ENCODE measurements at regions not wholly inside any gene's neighbourhood (a gene's known extent, or its start where the extent isn't known, plus 50 kb on each side); places are given as distances from the start of the nearest gene placed in this dataset.

GRCh38 chr10:111732166-111732785, 451.3 kb downstream of the GPAM start:
- DNase-seq (ENCODE audit: low spot score), result no peak

DNA sequence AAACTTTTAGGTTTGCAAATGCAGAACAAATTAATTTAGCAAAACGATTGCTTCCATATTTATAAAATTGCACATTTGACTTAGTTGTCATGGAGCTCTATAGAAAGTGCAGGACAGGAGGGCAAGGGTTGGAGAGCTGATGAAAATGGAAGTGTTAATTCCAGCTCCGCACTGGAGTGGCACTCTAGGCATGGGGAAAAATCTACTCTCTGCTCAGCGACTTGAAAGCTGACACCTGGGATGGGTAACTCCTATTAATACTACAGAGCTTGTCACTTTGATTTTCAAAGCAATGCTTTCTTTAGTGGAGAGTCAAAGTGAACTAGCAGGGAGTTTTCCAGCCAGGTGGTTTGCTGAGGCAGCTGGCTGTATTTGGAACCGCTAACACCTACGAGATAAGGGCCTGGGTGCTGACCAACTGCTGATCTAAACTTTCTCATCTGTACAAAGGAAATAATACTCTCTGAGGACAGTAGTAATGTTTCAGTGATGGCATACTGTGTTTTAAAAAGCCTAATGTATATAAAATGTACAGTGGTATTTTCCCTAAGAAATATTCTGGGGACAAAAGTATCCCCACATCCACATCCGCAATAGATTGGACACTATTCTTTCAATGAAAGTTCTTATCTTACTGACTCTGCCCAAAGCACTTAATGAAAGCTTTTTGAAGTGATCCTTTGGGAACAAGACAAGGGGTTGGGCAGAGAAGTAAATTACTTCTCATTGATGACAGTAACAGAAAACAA, 444.3 kb downstream of the GPAM start:
- no peak for DNase-seq (ENCODE audit: low spot score)

- no peak for DNase-seq (ENCODE audit: low spot score)
These were observed 443.8 kb downstream of the GPAM start for GRCh38 chr10:111739874-111740139.

- no peak for DNase-seq (ENCODE audit: low spot score)
These were observed 437.6 kb downstream of the GPAM start for GRCh38 chr10:111745982-111746381.

DNA sequence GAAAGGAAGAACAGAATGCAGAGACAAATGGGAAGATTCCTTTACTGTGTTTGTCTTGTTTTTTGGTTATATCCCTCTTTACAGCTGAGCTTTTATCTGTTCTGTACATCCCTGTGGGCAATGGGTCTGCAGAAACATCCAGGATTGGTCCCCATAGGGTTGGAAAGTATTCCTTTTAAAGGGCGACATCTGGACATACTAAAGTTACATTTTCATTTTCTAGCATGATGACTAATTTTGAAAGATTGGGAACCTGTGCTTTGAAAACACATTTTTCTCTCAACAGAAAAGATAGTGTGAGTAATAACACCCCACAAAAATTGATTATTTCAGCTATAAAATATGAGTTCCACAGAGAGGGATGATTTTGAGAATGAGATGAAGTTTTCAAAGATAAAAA, 435.8 kb downstream of the GPAM start:
- no peak for DNase-seq (ENCODE audit: low spot score)

GRCh38 chr10:111748184-111748583, 435.4 kb downstream of the GPAM start:
- DNase-seq (ENCODE audit: low spot score), result no peak

DNA sequence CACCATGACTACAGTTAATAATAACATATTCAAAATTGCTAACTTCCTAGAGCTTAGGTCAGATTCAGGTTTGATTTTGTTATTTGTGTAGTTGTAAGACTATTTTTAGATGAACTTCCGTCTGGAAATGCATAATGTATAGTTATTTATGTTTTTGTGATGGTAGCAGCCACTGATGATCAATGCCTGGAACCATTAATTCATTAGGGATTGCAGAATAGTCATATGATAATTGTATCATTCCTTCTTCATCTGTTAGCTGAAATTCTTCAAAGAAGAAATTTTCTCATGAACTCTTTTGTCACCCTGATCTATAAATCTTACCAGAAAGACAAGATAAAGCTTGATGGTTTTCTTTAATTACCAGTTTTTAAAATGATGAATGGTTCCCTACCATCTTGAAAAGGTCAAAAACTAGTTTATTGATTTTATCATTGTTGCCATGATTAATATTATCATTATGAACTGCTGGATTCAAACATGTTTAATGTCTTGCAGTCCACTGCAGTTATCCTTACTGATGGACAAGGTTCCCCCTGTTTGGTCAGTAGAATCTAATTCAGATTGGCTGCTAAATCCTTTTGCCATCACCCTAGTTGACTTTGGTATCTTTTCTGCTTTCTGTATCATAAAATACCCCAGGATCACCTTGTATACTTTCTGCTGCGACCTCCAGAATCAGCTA, 433.3 kb downstream of the GPAM start:
- DNase-seq (ENCODE audit: low spot score), result no peak

DNA sequence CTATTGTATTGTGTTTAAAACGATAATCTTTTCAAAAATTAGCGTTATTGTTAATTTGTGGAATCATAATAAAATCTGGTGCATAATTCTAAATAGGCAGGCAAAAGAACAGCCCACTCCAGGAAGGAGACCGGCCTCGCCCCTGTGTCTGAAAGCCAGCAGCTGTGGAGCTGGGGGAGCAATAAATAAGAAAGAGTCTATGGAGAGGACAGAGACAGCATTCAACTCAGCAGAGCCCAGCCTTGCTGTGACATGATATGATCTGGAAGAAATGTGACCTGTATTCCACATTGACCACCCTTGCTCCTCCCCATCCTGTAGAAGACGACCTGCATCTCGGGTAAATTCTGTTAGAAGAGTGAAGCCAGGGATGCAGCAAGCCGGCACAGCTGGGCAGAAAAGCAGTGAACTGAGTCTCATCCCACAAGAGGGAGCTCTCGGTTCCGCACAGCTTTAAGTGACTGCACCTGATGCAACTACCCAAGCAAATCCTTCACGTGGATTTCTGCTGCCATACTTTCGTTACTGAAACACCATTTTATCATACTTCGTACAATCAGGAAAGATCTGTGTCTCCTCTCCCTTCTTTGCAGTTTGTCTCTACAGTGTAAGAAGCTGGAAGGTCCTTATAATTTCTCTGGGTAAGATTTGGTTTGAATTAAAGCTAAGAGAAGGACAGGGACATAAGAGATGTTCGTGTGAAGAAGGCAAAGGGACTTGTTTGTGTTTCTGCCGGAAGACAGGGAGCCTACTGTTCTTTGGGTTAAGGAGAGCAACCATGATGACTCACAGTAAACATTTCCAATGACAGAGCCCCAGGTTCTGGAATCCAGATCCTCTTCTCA, 427.1 kb downstream of the GPAM start:
- peak; percentile 38 for DNase-seq (ENCODE audit: low spot score)

- no peak for DNase-seq (ENCODE audit: low spot score)
These were observed 425.0 kb downstream of the GPAM start for GRCh38 chr10:111758593-111758992.

- DNase-seq (ENCODE audit: low spot score), result no peak
These were observed 421.5 kb downstream of the GPAM start for GRCh38 chr10:111762114-111762513.

- DNase-seq (ENCODE audit: low spot score), result no peak
These were observed 418.3 kb downstream of the GPAM start for GRCh38 chr10:111765216-111765615.

GRCh38 chr10:111766464-111766863, 417.1 kb downstream of the GPAM start:
- DNase-seq (ENCODE audit: low spot score), result no peak

DNA sequence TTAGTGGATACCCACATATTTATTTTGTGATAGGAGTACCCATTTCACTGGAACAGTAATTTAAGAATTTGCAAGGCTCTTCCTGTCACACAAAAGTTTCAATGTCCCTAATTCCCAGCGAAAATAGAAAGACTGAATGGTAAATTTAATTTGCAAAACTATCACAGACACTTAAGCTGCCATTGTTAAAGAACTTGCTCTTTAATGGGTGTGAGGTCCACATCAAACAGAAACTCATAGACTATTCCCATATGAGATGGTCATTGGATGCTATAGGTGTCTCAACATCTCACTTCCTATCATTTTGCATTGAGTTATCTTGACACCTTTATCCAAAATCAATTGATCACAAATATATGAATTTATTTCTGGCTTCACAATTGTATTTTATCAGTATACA, 415.9 kb downstream of the GPAM start:
- DNase-seq (ENCODE audit: low spot score), result no peak

DNA sequence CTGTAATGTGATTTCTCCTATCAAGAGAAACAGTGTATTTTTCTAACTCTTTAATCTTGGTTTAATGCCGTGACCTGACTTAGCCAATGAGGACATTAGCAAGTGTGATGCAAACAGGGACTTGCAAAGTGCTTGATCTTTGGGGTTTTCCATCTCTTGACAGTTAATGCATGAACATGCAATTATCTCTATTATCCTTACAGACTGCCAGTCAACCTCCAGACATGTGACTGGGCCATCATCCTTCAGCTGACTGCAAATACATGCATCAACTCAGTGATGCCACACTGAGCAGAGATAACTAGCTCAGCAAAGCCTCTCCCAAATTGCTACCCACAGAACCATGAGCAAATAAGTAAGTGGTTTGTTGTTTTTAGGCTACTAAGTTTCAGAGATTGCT, 409.6 kb downstream of the GPAM start:
- DNase-seq (ENCODE audit: low spot score), result no peak

DNA sequence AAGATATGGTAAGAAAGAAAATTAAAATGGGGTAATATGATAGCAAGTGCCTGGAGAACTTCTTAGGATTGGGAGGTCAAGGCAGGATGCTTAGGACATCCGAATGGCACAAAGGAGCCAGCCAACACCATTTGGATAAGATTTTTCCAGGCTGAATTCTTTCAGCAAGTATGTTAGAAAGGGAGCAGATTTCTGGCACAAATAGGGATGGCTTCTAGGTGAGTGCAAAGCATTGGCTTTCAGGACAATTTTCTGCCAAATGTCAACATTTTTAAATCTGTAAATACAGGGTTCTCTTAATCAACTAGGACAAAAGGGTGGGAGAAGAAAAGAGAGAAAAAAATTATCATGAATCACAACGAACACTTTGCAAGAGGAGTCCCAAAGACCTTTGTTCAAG, 409.1 kb downstream of the GPAM start:
- DNase-seq (ENCODE audit: low spot score), result no peak

DNA sequence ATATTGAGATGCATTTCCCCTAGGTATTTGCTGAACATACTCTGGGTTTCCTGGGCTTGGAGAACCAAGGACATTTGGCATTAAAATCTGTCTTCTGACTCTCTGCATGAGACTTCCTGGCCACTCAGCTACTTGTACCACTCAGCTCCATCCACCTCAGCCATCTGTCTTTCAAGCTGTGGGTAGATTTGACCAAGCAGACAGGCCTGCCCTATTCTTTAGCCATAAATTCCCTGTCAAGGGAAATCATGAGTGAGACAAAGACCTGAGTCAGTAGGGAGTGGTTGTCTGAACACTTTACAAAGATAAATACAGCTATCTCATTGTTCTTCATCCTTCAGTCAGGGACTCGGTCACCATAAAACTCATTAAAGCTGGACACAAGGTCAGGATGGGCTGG, 399.1 kb downstream of the GPAM start:
- DNase-seq (ENCODE audit: low spot score), result no peak

- DNase-seq (ENCODE audit: low spot score), result no peak
These were observed 398.6 kb downstream of the GPAM start for GRCh38 chr10:111784946-111785465.

- DNase-seq (ENCODE audit: low spot score), result no peak
These were observed 397.6 kb downstream of the GPAM start for GRCh38 chr10:111785921-111786320.

DNA sequence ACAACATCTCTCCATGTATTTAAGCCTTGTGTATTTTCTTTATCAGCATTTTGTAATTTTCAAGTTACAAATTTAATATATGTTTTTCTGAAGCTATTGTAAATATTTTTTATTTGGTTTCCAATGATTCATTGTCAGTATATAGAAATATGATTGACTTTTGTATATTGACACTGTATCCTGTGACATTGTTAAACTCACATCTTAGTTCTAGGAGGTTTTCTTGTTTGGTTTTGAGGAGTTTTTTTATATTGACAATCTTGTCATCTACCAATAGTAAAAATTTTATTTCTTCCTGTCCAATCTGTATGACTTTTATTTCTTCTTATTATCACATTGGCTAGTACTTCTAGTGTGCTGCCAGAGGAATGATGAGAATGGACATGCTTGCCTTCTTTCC, 393.7 kb downstream of the GPAM start:
- DNase-seq (ENCODE audit: low spot score), result no peak

DNA sequence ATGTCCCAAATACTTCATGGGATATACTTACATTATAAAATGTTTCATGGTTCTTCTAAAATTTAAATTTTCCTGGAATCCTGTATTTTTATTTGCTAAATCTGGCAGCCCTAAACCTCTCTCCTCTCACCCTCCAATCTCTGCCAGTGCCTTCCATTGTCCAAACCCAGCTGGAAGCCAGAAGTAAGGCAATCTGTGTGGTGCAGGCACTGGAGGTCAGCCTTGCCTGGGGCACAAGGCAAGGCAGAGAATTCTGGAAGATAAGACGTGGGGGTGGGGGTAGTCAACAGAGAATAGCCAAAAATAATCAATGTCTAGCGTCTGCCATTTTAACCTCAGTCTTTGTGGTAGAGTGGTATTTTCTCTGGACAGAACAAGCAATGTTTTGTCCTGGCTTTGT, 381.7 kb downstream of the GPAM start:
- no peak for DNase-seq (ENCODE audit: low spot score)

GRCh38 chr10:111804781-111805180, 378.8 kb downstream of the GPAM start:
- no peak for DNase-seq (ENCODE audit: low spot score)

GRCh38 chr10:111811517-111811916, 372.0 kb downstream of the GPAM start:
- DNase-seq (ENCODE audit: low spot score), result no peak
